Progenitor cell of endocrine pancreas (in vitro differentiated cells): ENCODE measurements at regions not wholly inside any gene's neighbourhood (a gene's known extent, or its start where the extent isn't known, plus 50 kb on each side); places are given as distances from the start of the nearest gene placed in this dataset.
"Not testable (repeated sequence)": the region's sequence is repeated elsewhere in the genome, so short reads cannot be mapped to it uniquely, and the experiment has no call there.

Experiments used
- DNase-seq: peaks from one replicate; pipeline ENCODE4 v3.0.0; 2021; ENCODE audit warnings: low spot score; ENCODE audit not compliant: unreplicated experiment
- H3K27ac Mint-ChIP-seq: 2 replicates; pipeline ENCODE4 v1.8.0; 2021; ENCODE audit warnings: mild to moderate bottlenecking, moderate library complexity, mixed read lengths
- H3K27me3 Mint-ChIP-seq: 2 replicates; pipeline ENCODE4 v1.8.0; 2021; ENCODE audit warnings: mixed read lengths
- H3K36me3 Mint-ChIP-seq: 2 replicates; pipeline ENCODE4 v1.8.0; 2022; ENCODE audit warnings: mixed read lengths; ENCODE audit not compliant: insufficient read depth
- H3K4me1 Mint-ChIP-seq: 2 replicates; pipeline ENCODE4 v1.8.0; 2021; ENCODE audit warnings: low read depth, mixed read lengths
- H3K4me3 Mint-ChIP-seq: 2 replicates; pipeline ENCODE4 v1.8.0; 2021; ENCODE audit warnings: low read depth, mild to moderate bottlenecking, moderate library complexity, mixed read lengths
- H3K9me3 Mint-ChIP-seq: 2 replicates; pipeline ENCODE4 v1.8.0; 2021; ENCODE audit warnings: low read depth, mixed read lengths
- CTCF ChIP-seq: fragments of 200-600 bp; sonication (generic); IDR thresholded peaks from one replicate; pipeline ENCODE4 v1.5.0; 2021; ENCODE audit warnings: antibody characterized with exemption, mild to moderate bottlenecking; ENCODE audit not compliant: unreplicated experiment

DNA sequence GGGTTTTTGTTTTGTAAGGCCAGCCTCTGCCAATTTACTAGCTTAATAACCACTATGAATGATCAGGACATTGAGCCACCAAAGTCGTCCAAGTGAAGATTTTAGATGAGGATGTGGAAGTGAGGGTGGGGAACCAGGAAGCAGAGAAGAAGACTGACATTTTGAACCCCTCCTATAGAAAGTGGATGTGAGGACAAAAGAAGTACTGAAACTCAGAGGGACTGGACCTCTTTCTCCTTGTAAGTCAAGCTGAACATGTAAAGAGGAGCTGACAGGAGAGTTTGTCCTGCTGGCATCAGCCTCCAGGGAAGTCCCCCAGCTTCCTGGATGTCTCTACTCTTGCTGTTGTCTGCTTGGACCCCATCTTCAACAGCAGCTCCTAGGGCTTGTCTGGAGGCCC lies 338.2 kb upstream of the NCAM1 start:
- no peak for DNase-seq
- no peak overlapping the region for H3K4me3 Mint-ChIP-seq
- H3K27me3 Mint-ChIP-seq = peaks cover 8% of the 10 kb centered on the region
- no peaks in the 10 kb centered on the region for H3K9me3 Mint-ChIP-seq
- H3K4me1 Mint-ChIP-seq = peaks cover 1% of the 10 kb centered on the region
- no peak overlapping the region for H3K27ac Mint-ChIP-seq
- no peak for TF ChIP-seq CTCF
- H3K36me3 Mint-ChIP-seq = no peaks in the 10 kb centered on the region

- H3K4me3 Mint-ChIP-seq = no peak overlapping the region
- H3K27me3 Mint-ChIP-seq = peaks cover 8% of the 10 kb centered on the region
- H3K36me3 Mint-ChIP-seq = no peaks in the 10 kb centered on the region
- H3K27ac Mint-ChIP-seq = no peak overlapping the region
- DNase-seq = no peak
- no peak for TF ChIP-seq CTCF
- no peaks in the 10 kb centered on the region for H3K9me3 Mint-ChIP-seq
- peaks cover 1% of the 10 kb centered on the region for H3K4me1 Mint-ChIP-seq
These were observed 336.8 kb upstream of the NCAM1 start for GRCh38 chr11:112624431-112624830.

DNA sequence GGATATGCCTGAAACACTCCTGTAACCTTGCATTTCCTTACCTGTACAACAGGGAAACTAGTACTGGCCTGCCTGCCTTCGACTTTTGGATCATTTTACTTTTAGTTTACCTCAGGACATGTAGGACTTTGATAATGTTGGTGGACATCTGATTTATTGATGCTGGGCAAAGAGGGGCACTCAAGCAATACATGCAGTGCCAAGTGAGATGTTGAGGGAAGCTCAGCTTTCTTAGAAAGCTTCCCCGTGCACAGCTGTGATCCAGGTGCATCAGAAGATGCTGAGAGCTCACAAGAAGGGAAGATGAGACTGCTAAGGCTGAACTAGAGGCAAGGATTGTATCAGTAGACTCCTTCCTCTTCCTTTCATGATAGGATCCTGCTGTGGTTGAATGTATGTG lies 336.2 kb upstream of the NCAM1 start:
- H3K9me3 Mint-ChIP-seq, H3K36me3 Mint-ChIP-seq, H3K4me1 Mint-ChIP-seq, DNase-seq, H3K27ac Mint-ChIP-seq, H3K4me3 Mint-ChIP-seq: not testable (repeated sequence)
- peaks cover 12% of the 10 kb centered on the region for H3K27me3 Mint-ChIP-seq

- peaks cover 15% of the 10 kb centered on the region for H3K27me3 Mint-ChIP-seq
- no peak for DNase-seq
- peaks cover under 1% of the 10 kb centered on the region for H3K4me1 Mint-ChIP-seq
- no peak overlapping the region for H3K4me3 Mint-ChIP-seq
- no peak for TF ChIP-seq CTCF
- no peaks in the 10 kb centered on the region for H3K9me3 Mint-ChIP-seq
- H3K27ac Mint-ChIP-seq = no peak overlapping the region
- H3K36me3 Mint-ChIP-seq = no peaks in the 10 kb centered on the region
These were observed 335.4 kb upstream of the NCAM1 start for GRCh38 chr11:112625814-112626213.

- no peaks in the 10 kb centered on the region for H3K36me3 Mint-ChIP-seq
- peaks cover 21% of the 10 kb centered on the region for H3K27me3 Mint-ChIP-seq
- H3K9me3 Mint-ChIP-seq = no peaks in the 10 kb centered on the region
- no peak for TF ChIP-seq CTCF
- H3K27ac Mint-ChIP-seq = no peak overlapping the region
- no peak for DNase-seq
- H3K4me3 Mint-ChIP-seq = no peak overlapping the region
- H3K4me1 Mint-ChIP-seq = no peaks in the 10 kb centered on the region
These were observed 334.5 kb upstream of the NCAM1 start for GRCh38 chr11:112626731-112627130.

DNA sequence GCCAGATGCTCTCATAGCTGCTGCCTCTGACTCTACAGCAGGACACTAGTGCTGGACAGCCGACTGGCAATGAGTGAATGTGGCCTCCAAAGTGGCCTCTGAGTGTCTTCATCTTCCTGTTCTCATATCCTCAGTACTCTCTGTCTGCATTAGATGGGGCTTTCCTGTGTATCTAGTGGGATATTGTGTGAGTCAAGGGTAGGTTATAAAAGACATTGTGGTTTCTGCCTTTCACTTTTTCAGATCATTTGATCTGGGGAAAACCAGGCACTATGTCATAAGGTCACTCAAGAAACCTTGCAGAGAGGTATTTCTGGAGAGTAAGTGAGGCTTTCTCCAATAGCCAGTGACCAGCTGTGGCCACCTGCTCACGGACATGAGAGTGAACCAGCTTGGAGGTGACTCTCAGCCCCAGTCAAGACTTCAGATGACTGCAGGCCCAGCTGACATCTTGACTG lies 333.6 kb upstream of the NCAM1 start:
- no peak for TF ChIP-seq CTCF
- no peak for DNase-seq
- Mint-ChIP-seq H3K4me1 (no peaks in the 10 kb centered on the region), H3K27ac (no peak overlapping the region), H3K4me3 (no peak overlapping the region), H3K36me3 (no peaks in the 10 kb centered on the region), H3K9me3 (no peaks in the 10 kb centered on the region), H3K27me3 (peaks cover 25% of the 10 kb centered on the region)
